GM12874 (cell line): ENCODE measurements at regions not wholly inside any gene's neighbourhood (a gene's known extent, or its start where the extent isn't known, plus 50 kb on each side); places are given as distances from the start of the nearest gene placed in this dataset.

ENCODE experiments used
- CTCF ChIP-seq: IDR thresholded peaks from 2 replicates; pipeline ENCODE4 v1.5.1; 2011; ENCODE audit warnings: low read depth, mild to moderate bottlenecking, control low read depth, low read length, moderate library complexity; ENCODE audit not compliant: insufficient read depth

- no peak for TF ChIP-seq CTCF
Measured at GRCh38 chr2:204354442-204354856, 190.8 kb upstream of the PARD3B start.

- no peak for TF ChIP-seq CTCF
Measured at GRCh38 chr2:204355688-204356087, 189.6 kb upstream of the PARD3B start.

DNA sequence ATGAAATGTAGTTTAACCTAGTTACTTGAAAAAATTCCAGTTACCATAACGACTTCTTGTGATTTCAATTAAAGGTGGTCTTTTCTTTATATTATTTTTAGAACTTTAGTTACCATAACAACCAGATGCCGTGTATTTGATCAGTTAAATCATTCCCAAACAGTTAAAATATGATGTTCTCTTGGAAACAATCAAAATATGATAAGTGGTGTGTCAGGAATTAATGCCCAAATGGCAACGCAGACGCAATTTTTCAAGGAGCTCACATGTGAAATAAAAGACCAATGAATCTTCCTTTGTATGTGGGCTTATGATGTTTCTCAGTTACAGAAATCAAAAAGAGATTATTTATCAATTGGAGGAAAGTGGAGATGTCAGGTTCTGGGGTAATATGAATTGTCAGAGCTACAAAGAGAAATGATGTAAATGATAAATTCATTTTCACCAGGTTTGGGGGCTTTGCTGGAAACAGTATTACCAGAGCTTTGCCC, 189.1 kb upstream of the PARD3B start:
- TF ChIP-seq CTCF: no peak

GRCh38 chr2:204357286-204357685, 188.0 kb upstream of the PARD3B start:
- no peak for TF ChIP-seq CTCF

GRCh38 chr2:204359076-204359475, 186.2 kb upstream of the PARD3B start:
- no peak for TF ChIP-seq CTCF

DNA sequence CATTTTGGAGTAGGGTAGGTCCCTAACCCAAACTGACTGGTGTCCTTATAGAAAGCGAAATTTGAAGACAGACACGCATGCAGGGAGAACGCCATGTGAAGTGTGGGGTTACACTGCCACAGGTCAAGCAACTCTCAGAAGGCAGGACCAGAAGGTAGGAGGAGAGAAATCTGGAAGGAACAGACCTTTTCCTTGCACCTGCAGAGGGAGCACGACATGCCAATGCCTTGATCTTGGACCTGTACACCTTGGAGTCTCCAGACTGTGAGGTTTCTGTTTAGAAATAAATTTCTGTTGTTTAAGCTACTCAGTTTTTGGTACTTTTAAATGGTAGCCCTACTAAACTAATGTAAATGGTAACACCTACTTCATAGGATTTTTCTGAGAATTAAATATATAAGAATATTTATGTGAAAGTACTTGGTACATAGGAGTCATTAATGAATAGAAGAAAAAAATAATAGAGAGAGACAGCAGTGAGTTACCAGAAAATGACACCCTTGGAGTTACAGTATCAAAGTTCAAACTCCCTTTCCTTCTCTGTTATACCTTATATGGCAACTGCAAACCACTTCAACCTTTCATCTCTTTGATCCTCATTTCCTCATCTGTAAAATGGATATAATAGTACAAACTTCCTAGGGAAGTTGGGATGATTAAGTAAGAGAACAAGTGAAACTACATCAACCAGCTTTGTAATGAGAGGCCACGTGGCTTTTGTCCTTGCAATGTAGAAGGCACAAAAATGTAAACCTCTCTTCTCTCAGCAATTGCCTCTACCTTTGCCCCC, 184.9 kb upstream of the PARD3B start:
- no peak for TF ChIP-seq CTCF

GRCh38 chr2:204361738-204362137, 183.5 kb upstream of the PARD3B start:
- no peak for TF ChIP-seq CTCF

DNA sequence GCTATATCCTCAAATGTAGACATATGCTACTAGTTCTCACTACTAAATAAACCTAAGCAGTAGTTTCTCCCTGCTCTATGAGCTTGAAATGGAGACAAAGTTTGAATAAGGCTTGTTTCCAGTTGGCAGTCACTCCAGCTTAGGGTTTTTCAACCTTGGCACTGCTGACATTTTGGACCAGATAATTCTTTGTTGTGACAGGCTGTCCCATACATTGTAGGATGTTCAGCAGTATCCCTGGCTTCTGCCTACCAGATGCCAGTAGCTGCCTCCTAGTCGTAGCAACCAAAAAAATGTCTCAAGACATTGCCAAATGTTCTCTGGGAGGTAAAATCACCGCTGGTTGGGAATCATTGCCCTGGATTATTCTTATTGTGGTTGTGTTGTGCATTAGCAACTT, 182.7 kb upstream of the PARD3B start:
- TF ChIP-seq CTCF: no peak
